ENCODE measurements at regions not wholly inside any gene's neighbourhood (a gene's known extent, or its start where the extent isn't known, plus 50 kb on each side); places are given as distances from the start of the nearest gene placed in this dataset.

DNA sequence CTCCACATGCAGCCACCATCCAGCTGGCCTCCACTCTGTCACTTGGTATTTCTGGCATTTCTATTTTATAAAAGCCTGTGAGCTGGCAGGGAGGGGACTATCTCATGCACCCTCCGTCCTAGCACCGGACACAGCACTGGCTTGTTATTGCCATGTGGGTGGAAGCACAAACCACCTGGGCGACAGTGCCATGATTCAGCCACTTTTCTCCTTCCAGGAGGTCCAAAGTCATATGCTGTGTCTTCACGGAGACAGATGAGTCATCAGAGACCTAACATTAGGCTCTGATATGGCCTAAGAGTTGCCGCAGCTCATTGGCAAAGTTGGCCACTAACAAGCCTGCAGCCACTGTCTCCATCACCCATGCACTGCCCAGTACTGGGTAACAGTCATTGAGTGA is 1123.0 kb downstream of the VRK1 start:
- Histone ChIP-seq H3K36me3 (ENCODE audit: insufficient read depth, low read length) (no peaks in the 10 kb centered on the region), H3F3A (ENCODE audit: insufficient read depth, low read length, poor library complexity, severe bottlenecking) (no peaks in the 10 kb centered on the region), H3K9ac (ENCODE audit: low read length) (no peak overlapping the region), H3K4me3 (ENCODE audit: low read length) (no peak overlapping the region), H3K9me2 (ENCODE audit: insufficient read depth, low read length) (no peaks in the 10 kb centered on the region), H3K4me2 (ENCODE audit: low read length) (no peak overlapping the region), H4K20me1 (ENCODE audit: insufficient read depth) (no peaks in the 10 kb centered on the region), H3K27me3 (ENCODE audit: insufficient read depth, low read depth, low read length) (no peaks in the 10 kb centered on the region), H2AFZ (ENCODE audit: low read depth, low read length) (no peak overlapping the region), H3K9me3 (ENCODE audit: low read length) (no peaks in the 10 kb centered on the region), H3K27ac (ENCODE audit: low read length) (no peak overlapping the region), H3K79me2 (replicated peaks; ENCODE audit: insufficient read depth, low read length) (no peaks in the 10 kb centered on the region)
- TF ChIP-seq POLR2AphosphoS5 (IDR thresholded peaks at IDR 0.05) (no peak), EP300 (conservative IDR thresholded peaks at IDR 0.05; ENCODE audit: poor library complexity, severe bottlenecking) (no peak), TAF1 (IDR thresholded peaks at IDR 0.05; ENCODE audit: low read depth) (no peak)

DNA sequence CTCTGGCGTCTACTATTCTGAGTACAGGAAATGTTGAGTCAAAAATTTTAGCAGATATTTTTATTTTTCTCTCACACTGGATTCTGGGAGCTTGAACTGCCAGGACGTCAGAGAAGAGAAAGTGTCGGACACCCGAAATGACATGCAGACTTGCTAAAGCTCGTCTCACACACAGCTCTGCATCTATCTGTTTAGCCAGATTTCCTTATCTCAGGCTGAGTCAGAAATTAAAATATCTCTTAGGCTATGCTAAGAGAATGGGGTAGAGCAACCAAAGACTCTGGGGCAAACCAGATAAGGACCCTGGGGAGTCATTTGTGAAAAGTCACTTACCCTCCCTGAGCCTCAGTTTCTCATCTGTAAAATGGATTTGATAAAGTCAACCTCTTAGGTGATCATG is 1124.1 kb downstream of the VRK1 start:
- Histone ChIP-seq H2AFZ (ENCODE audit: low read depth, low read length) (no peak overlapping the region), H3K9ac (ENCODE audit: low read length) (no peak overlapping the region)

More for the DNA sequence above, 1124.1 kb downstream of the VRK1 start:
- Histone ChIP-seq H3K9me3 (ENCODE audit: low read length) (no peaks in the 10 kb centered on the region), H3K79me2 (replicated peaks; ENCODE audit: insufficient read depth, low read length) (no peaks in the 10 kb centered on the region), H3F3A (ENCODE audit: insufficient read depth, low read length, poor library complexity, severe bottlenecking) (no peaks in the 10 kb centered on the region), H3K4me3 (ENCODE audit: low read length) (no peak overlapping the region), H3K27ac (ENCODE audit: low read length) (no peak overlapping the region), H4K20me1 (ENCODE audit: insufficient read depth) (no peaks in the 10 kb centered on the region), H3K27me3 (ENCODE audit: insufficient read depth, low read depth, low read length) (no peaks in the 10 kb centered on the region), H3K9me2 (ENCODE audit: insufficient read depth, low read length) (no peaks in the 10 kb centered on the region), H3K4me2 (ENCODE audit: low read length) (no peak overlapping the region), H3K36me3 (ENCODE audit: insufficient read depth, low read length) (no peaks in the 10 kb centered on the region)
- TF ChIP-seq POLR2AphosphoS5 (IDR thresholded peaks at IDR 0.05) (no peak), MXI1 (conservative IDR thresholded peaks at IDR 0.05; ENCODE audit: poor library complexity, severe bottlenecking) (no peak), EP300 (conservative IDR thresholded peaks at IDR 0.05; ENCODE audit: poor library complexity, severe bottlenecking) (no peak), TAF1 (IDR thresholded peaks at IDR 0.05; ENCODE audit: low read depth) (no peak), SMC3 (conservative IDR thresholded peaks at IDR 0.05; ENCODE audit: poor library complexity) (no peak)
- TF ChIP-seq, protein P1, sequence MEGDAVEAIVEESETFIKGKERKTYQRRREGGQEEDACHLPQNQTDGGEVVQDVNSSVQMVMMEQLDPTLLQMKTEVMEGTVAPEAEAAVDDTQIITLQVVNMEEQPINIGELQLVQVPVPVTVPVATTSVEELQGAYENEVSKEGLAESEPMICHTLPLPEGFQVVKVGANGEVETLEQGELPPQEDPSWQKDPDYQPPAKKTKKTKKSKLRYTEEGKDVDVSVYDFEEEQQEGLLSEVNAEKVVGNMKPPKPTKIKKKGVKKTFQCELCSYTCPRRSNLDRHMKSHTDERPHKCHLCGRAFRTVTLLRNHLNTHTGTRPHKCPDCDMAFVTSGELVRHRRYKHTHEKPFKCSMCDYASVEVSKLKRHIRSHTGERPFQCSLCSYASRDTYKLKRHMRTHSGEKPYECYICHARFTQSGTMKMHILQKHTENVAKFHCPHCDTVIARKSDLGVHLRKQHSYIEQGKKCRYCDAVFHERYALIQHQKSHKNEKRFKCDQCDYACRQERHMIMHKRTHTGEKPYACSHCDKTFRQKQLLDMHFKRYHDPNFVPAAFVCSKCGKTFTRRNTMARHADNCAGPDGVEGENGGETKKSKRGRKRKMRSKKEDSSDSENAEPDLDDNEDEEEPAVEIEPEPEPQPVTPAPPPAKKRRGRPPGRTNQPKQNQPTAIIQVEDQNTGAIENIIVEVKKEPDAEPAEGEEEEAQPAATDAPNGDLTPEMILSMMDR (IDR thresholded peaks at IDR 0.05; ENCODE audit: poor library complexity, severe bottlenecking): no peak
- TF ChIP-seq, protein P2, sequence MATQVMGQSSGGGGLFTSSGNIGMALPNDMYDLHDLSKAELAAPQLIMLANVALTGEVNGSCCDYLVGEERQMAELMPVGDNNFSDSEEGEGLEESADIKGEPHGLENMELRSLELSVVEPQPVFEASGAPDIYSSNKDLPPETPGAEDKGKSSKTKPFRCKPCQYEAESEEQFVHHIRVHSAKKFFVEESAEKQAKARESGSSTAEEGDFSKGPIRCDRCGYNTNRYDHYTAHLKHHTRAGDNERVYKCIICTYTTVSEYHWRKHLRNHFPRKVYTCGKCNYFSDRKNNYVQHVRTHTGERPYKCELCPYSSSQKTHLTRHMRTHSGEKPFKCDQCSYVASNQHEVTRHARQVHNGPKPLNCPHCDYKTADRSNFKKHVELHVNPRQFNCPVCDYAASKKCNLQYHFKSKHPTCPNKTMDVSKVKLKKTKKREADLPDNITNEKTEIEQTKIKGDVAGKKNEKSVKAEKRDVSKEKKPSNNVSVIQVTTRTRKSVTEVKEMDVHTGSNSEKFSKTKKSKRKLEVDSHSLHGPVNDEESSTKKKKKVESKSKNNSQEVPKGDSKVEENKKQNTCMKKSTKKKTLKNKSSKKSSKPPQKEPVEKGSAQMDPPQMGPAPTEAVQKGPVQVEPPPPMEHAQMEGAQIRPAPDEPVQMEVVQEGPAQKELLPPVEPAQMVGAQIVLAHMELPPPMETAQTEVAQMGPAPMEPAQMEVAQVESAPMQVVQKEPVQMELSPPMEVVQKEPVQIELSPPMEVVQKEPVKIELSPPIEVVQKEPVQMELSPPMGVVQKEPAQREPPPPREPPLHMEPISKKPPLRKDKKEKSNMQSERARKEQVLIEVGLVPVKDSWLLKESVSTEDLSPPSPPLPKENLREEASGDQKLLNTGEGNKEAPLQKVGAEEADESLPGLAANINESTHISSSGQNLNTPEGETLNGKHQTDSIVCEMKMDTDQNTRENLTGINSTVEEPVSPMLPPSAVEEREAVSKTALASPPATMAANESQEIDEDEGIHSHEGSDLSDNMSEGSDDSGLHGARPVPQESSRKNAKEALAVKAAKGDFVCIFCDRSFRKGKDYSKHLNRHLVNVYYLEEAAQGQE (IDR thresholded peaks at IDR 0.05; ENCODE audit: borderline replicate concordance): no peak

Measured in neural cell (in vitro differentiated cells).